Fibroblast of lung (primary cell): ENCODE measurements at regions not wholly inside any gene's neighbourhood (a gene's known extent, or its start where the extent isn't known, plus 50 kb on each side); places are given as distances from the start of the nearest gene placed in this dataset.

Source experiments
- DNase-seq, 2 donors: peaks; one replicate each; pipeline versions ENCODE4 v3.0.0 to v3.0.0-alpha.2; 2010; ENCODE audit warnings: low read depth in 2 of 2
- H2AFZ ChIP-seq: 2 replicates; pipeline ENCODE4 v1.5.1; 2012; ENCODE audit warnings: low read length, control low read depth, inconsistent platforms
- H3K27ac ChIP-seq: 2 replicates; pipeline ENCODE4 v1.5.1; 2011; ENCODE audit warnings: low read length, control low read depth; ENCODE audit not compliant: insufficient read depth
- H3K27me3 ChIP-seq: 2 replicates; pipeline ENCODE4 v1.5.1; 2011; ENCODE audit warnings: mild to moderate bottlenecking, low read length; ENCODE audit not compliant: control insufficient read depth, insufficient read depth
- H3K36me3 ChIP-seq: 2 replicates; pipeline ENCODE4 v1.5.1; 2011; ENCODE audit warnings: low read length; ENCODE audit not compliant: control insufficient read depth, insufficient read depth
- H3K4me1 ChIP-seq: 2 replicates; pipeline ENCODE4 v1.5.1; 2011; ENCODE audit warnings: low read length; ENCODE audit not compliant: control insufficient read depth, insufficient read depth; ENCODE audit errors: extremely low read depth
- H3K4me2 ChIP-seq: 2 replicates; pipeline ENCODE4 v1.5.1; 2011; ENCODE audit warnings: low read length, control low read depth; ENCODE audit not compliant: insufficient read depth; ENCODE audit errors: extremely low read depth
- H3K4me3 ChIP-seq, 4 experiments: fragments of 200-600 bp in 1 of 4; sonication (generic) in 1 of 4; replicated peaks in 1 of 4; 2 replicates each; pipeline ENCODE4 v1.5.1; 2011 to 2016; ENCODE audit warnings: low read length in 4 of 4, low read depth in 3 of 4, mild to moderate bottlenecking in 3 of 4, control low read depth in 2 of 4, inconsistent platforms in 1 of 4, mixed read lengths in 1 of 4; ENCODE audit not compliant: insufficient read depth in 1 of 4; ENCODE audit errors: control extremely low read depth in 1 of 4
- H3K79me2 ChIP-seq: 2 replicates; pipeline ENCODE4 v1.5.1; 2012; ENCODE audit warnings: mild to moderate bottlenecking, low read length, inconsistent platforms; ENCODE audit not compliant: control insufficient read depth, insufficient read depth
- H3K9ac ChIP-seq: 2 replicates; pipeline ENCODE4 v1.5.1; 2011; ENCODE audit warnings: mild to moderate bottlenecking, low read length, control low read depth; ENCODE audit not compliant: insufficient read depth
- H3K9me3 ChIP-seq: 2 replicates; pipeline ENCODE4 v1.5.1; 2012; ENCODE audit warnings: low read depth, low read length; ENCODE audit not compliant: control insufficient read depth, insufficient read depth
- H4K20me1 ChIP-seq: 2 replicates; pipeline ENCODE4 v1.5.1; 2011; ENCODE audit warnings: low read length; ENCODE audit not compliant: control insufficient read depth, insufficient read depth; ENCODE audit errors: extremely low read depth
- CTCF ChIP-seq, 2 donors: IDR thresholded peaks in 1 of 2; conservative IDR thresholded peaks in 1 of 2; 1 replicate in 1 of 2; 2 replicates in 1 of 2; pipeline ENCODE4 v1.5.1; 2011 to 2012; ENCODE audit warnings: low read length in 2 of 2, control low read depth in 1 of 2, inconsistent platforms in 1 of 2, low read depth in 1 of 2, mild to moderate bottlenecking in 1 of 2
- EZH2 ChIP-seq: IDR thresholded peaks from 2 replicates; pipeline ENCODE4 v1.5.1; 2012; ENCODE audit warnings: low read length, control low read depth, mild to moderate bottlenecking; ENCODE audit errors: missing control alignments

DNA sequence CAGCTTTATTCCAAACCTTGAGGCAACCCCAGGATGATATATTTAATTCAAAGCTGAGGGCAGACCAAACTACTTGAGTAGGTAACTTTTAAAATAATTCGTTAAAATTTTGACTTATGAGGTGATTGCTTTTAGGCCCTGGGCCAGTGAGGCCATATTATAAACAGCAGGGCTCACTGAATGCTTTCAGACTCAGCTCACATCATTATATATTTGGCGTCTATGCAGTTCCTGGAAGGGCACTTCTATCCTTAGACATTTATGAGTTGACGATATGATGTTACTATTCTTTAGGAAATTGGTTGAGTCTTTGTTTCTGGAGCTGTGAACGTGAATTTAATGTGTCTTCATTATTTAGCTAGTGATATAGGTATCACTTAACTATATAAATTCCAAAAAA, 400.1 kb downstream of the PDHA2 start:
- Histone ChIP-seq H2AFZ (no peak overlapping the region), H3K27ac (no peak overlapping the region), H4K20me1 (no peaks in the 10 kb centered on the region), H3K4me1 (no peaks in the 10 kb centered on the region), H3K36me3 (no peaks in the 10 kb centered on the region), H3K9me3 (no peaks in the 10 kb centered on the region), H3K79me2 (no peaks in the 10 kb centered on the region), H3K27me3 (no peaks in the 10 kb centered on the region), H3K9ac (no peak overlapping the region), H3K4me3 (no peak overlapping the region), H3K4me2 (no peak overlapping the region)
- TF ChIP-seq EZH2 (no peak), CTCF (conservative IDR thresholded peaks at IDR 0.05 in 1 of 2, IDR thresholded peaks at IDR 0.05 in 1 of 2; ENCODE audit: low read depth in 1 of 2, low read length in 2 of 2) (no peak)
- DNase-seq: no peak

- Histone ChIP-seq H3K9me3 (no peaks in the 10 kb centered on the region), H3K36me3 (no peaks in the 10 kb centered on the region), H3K4me2 (no peak overlapping the region), H3K4me3 (no peak overlapping the region), H4K20me1 (no peaks in the 10 kb centered on the region), H3K9ac (no peak overlapping the region), H2AFZ (no peak overlapping the region), H3K4me1 (no peaks in the 10 kb centered on the region), H3K27me3 (no peaks in the 10 kb centered on the region), H3K79me2 (no peaks in the 10 kb centered on the region), H3K27ac (no peak overlapping the region)
- TF ChIP-seq EZH2 (no peak), CTCF (conservative IDR thresholded peaks at IDR 0.05 in 1 of 2, IDR thresholded peaks at IDR 0.05 in 1 of 2; ENCODE audit: low read depth in 1 of 2, low read length in 2 of 2) (no peak)
- DNase-seq: no peak
Observed at GRCh38 chr4:96241819-96242218, 401.9 kb downstream of the PDHA2 start.

DNA sequence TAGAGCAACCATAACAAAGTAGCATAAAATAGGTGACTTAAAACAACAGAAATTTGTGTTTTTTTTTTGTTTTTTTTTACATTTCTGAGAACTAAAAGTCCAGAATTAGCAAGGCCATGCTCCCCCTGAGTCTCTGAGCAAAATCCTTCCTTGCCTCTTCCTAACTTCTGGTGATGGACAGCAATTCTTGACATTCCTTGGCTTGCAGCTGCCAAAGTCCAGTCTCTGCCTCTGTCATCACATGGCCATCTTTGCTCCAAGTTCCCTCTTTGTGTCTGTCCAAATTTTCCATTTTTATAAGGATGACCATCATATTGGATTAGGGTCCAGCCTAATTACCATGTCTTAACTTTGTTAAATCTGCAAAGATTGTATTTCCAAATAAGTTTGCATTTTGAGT, 407.2 kb downstream of the PDHA2 start:
- Histone ChIP-seq H3K9me3 (no peaks in the 10 kb centered on the region), H4K20me1 (no peaks in the 10 kb centered on the region), H3K27me3 (no peaks in the 10 kb centered on the region), H3K36me3 (no peaks in the 10 kb centered on the region), H3K79me2 (no peaks in the 10 kb centered on the region), H3K27ac (no peak overlapping the region), H3K4me1 (no peaks in the 10 kb centered on the region), H3K4me3 (no peak overlapping the region), H2AFZ (no peak overlapping the region), H3K9ac (no peak overlapping the region), H3K4me2 (no peak overlapping the region)
- TF ChIP-seq EZH2 (no peak), CTCF (conservative IDR thresholded peaks at IDR 0.05 in 1 of 2, IDR thresholded peaks at IDR 0.05 in 1 of 2; ENCODE audit: low read depth in 1 of 2, low read length in 2 of 2) (no peak)
- DNase-seq: no peak
